Activated CD4-positive, alpha-beta memory T cell treated with anti-CD3 and anti-CD28 coated beads, Interleukin-2, amount 10 ng/mL, durations not matched to agents 7 days and 5 days (primary cell): ENCODE measurements at regions not wholly inside any gene's neighbourhood (a gene's known extent, or its start where the extent isn't known, plus 50 kb on each side); places are given as distances from the start of the nearest gene placed in this dataset.

Source experiments
- CTCF ChIA-PET: fragments of 350-600 bp; sonication (Branson Sonifier 250); formaldehyde crosslinking; loops from one replicate; lab custom pipeline; 2021; ENCODE audit warnings: antibody characterized with exemption, inconsistent platforms; lab: Charles Lee
- POLR2A ChIA-PET: fragments of 350-600 bp; sonication (Branson Sonifier 250); formaldehyde crosslinking; loops from one replicate; lab custom pipeline; 2021; ENCODE audit warnings: antibody characterized with exemption; lab: Charles Lee
- DNase-seq: peaks from one replicate; pipeline ENCODE4 v3.0.0-alpha.2; 2020
- H3K27ac Mint-ChIP-seq: one replicate; pipeline ENCODE4 v1.8.0; 2021; ENCODE audit warnings: mild to moderate bottlenecking, mixed read lengths
- H3K27me3 Mint-ChIP-seq: one replicate; pipeline ENCODE4 v1.8.0; 2021; ENCODE audit warnings: mixed read lengths
- H3K36me3 Mint-ChIP-seq: one replicate; pipeline ENCODE4 v1.8.0; 2021; ENCODE audit warnings: low read depth, mixed read lengths
- H3K4me1 Mint-ChIP-seq: one replicate; pipeline ENCODE4 v1.8.0; 2021; ENCODE audit warnings: mixed read lengths
- H3K4me3 Mint-ChIP-seq: one replicate; pipeline ENCODE4 v1.8.0; 2021; ENCODE audit warnings: mild to moderate bottlenecking, mixed read lengths
- H3K9me3 Mint-ChIP-seq: one replicate; pipeline ENCODE4 v1.8.0; 2021; ENCODE audit warnings: mixed read lengths

- ChIA-PET CTCF (no interaction called here), POLR2A (no interaction called here)
- Mint-ChIP-seq H3K4me1 (no peaks in the 10 kb centered on the region), H3K27me3 (no peaks in the 10 kb centered on the region), H3K9me3 (no peaks in the 10 kb centered on the region), H3K4me3 (no peak overlapping the region), H3K36me3 (no peaks in the 10 kb centered on the region), H3K27ac (no peak overlapping the region)
- DNase-seq = no peak
Observed at GRCh38 chr5:7214906-7215416, 181.0 kb upstream of the ADCY2 start.

GRCh38 chr5:7218141-7218540, 177.8 kb upstream of the ADCY2 start:
- DNase-seq = no peak
- POLR2A ChIA-PET = no interaction called here
- CTCF ChIA-PET = no interaction called here
- Mint-ChIP-seq H3K4me3 (no peak overlapping the region), H3K4me1 (no peaks in the 10 kb centered on the region), H3K9me3 (no peaks in the 10 kb centered on the region), H3K27me3 (no peaks in the 10 kb centered on the region), H3K27ac (no peak overlapping the region), H3K36me3 (no peaks in the 10 kb centered on the region)

- no peaks in the 10 kb centered on the region for H3K36me3 Mint-ChIP-seq
- no peaks in the 10 kb centered on the region for H3K27me3 Mint-ChIP-seq
- ChIA-PET POLR2A (no interaction called here), CTCF (no interaction called here)
- no peaks in the 10 kb centered on the region for H3K9me3 Mint-ChIP-seq
- no peak overlapping the region for H3K4me3 Mint-ChIP-seq
- no peak for DNase-seq
- no peak overlapping the region for H3K27ac Mint-ChIP-seq
- H3K4me1 Mint-ChIP-seq = no peaks in the 10 kb centered on the region
Observed at GRCh38 chr5:7220156-7220555, 175.8 kb upstream of the ADCY2 start.

- ChIA-PET POLR2A (no interaction called here), CTCF (no interaction called here)
- H3K9me3 Mint-ChIP-seq = no peaks in the 10 kb centered on the region
- H3K4me1 Mint-ChIP-seq = no peaks in the 10 kb centered on the region
- no peaks in the 10 kb centered on the region for H3K27me3 Mint-ChIP-seq
- H3K27ac Mint-ChIP-seq = no peak overlapping the region
- H3K36me3 Mint-ChIP-seq = no peaks in the 10 kb centered on the region
- no peak overlapping the region for H3K4me3 Mint-ChIP-seq
- DNase-seq = no peak
Observed at GRCh38 chr5:7221041-7221440, 174.9 kb upstream of the ADCY2 start.

- Mint-ChIP-seq H3K9me3 (peaks cover 7% of the 10 kb centered on the region), H3K27ac (no peak overlapping the region), H3K27me3 (no peaks in the 10 kb centered on the region), H3K4me3 (no peak overlapping the region), H3K4me1 (no peaks in the 10 kb centered on the region), H3K36me3 (no peaks in the 10 kb centered on the region)
- ChIA-PET POLR2A (no interaction called here), CTCF (no interaction called here)
- no peak for DNase-seq
Observed at GRCh38 chr5:7225826-7226225, 170.1 kb upstream of the ADCY2 start.

- H3K27ac Mint-ChIP-seq = no peak overlapping the region
- ChIA-PET POLR2A (no interaction called here), CTCF (no interaction called here)
- no peak for DNase-seq
- no peaks in the 10 kb centered on the region for H3K27me3 Mint-ChIP-seq
- no peaks in the 10 kb centered on the region for H3K4me1 Mint-ChIP-seq
- no peaks in the 10 kb centered on the region for H3K36me3 Mint-ChIP-seq
- H3K9me3 Mint-ChIP-seq = no peaks in the 10 kb centered on the region
- no peak overlapping the region for H3K4me3 Mint-ChIP-seq
Observed at GRCh38 chr5:7242118-7242710, 153.7 kb upstream of the ADCY2 start.

- Mint-ChIP-seq H3K27ac (no peak overlapping the region), H3K27me3 (no peaks in the 10 kb centered on the region), H3K9me3 (no peaks in the 10 kb centered on the region), H3K4me1 (no peaks in the 10 kb centered on the region), H3K36me3 (no peaks in the 10 kb centered on the region), H3K4me3 (no peak overlapping the region)
- DNase-seq = no peak
- ChIA-PET CTCF (no interaction called here), POLR2A (no interaction called here)
Observed at GRCh38 chr5:7244208-7244607, 151.7 kb upstream of the ADCY2 start.

- ChIA-PET CTCF (no interaction called here), POLR2A (no interaction called here)
- Mint-ChIP-seq H3K4me1 (no peaks in the 10 kb centered on the region), H3K36me3 (no peaks in the 10 kb centered on the region), H3K4me3 (no peak overlapping the region), H3K9me3 (no peaks in the 10 kb centered on the region), H3K27ac (no peak overlapping the region), H3K27me3 (no peaks in the 10 kb centered on the region)
- no peak for DNase-seq
Observed at GRCh38 chr5:7245121-7245651, 150.8 kb upstream of the ADCY2 start.

GRCh38 chr5:7246287-7246686, 149.7 kb upstream of the ADCY2 start:
- H3K9me3 Mint-ChIP-seq = no peaks in the 10 kb centered on the region
- no peaks in the 10 kb centered on the region for H3K36me3 Mint-ChIP-seq
- no peaks in the 10 kb centered on the region for H3K4me1 Mint-ChIP-seq
- H3K27ac Mint-ChIP-seq = no peak overlapping the region
- H3K27me3 Mint-ChIP-seq = peaks cover 2% of the 10 kb centered on the region
- POLR2A ChIA-PET = no interaction called here
- no peak for DNase-seq
- CTCF ChIA-PET = no interaction called here
- no peak overlapping the region for H3K4me3 Mint-ChIP-seq

GRCh38 chr5:7250004-7250403, 145.9 kb upstream of the ADCY2 start:
- Mint-ChIP-seq H3K27ac (no peak overlapping the region), H3K4me3 (no peak overlapping the region), H3K4me1 (no peaks in the 10 kb centered on the region), H3K9me3 (no peaks in the 10 kb centered on the region), H3K27me3 (peaks cover 2% of the 10 kb centered on the region), H3K36me3 (no peaks in the 10 kb centered on the region)
- CTCF ChIA-PET = no interaction called here
- DNase-seq = no peak
- POLR2A ChIA-PET = no interaction called here

GRCh38 chr5:7250611-7251010, 145.3 kb upstream of the ADCY2 start:
- H3K4me3 Mint-ChIP-seq = no peak overlapping the region
- DNase-seq = no peak
- ChIA-PET CTCF (no interaction called here), POLR2A (no interaction called here)
- no peak overlapping the region for H3K27ac Mint-ChIP-seq
- H3K4me1 Mint-ChIP-seq = no peaks in the 10 kb centered on the region
- H3K9me3 Mint-ChIP-seq = no peaks in the 10 kb centered on the region
- H3K36me3 Mint-ChIP-seq = no peaks in the 10 kb centered on the region
- peaks cover 2% of the 10 kb centered on the region for H3K27me3 Mint-ChIP-seq

- H3K4me1 Mint-ChIP-seq = no peaks in the 10 kb centered on the region
- no peaks in the 10 kb centered on the region for H3K9me3 Mint-ChIP-seq
- no peaks in the 10 kb centered on the region for H3K36me3 Mint-ChIP-seq
- ChIA-PET CTCF (no interaction called here), POLR2A (no interaction called here)
- no peak for DNase-seq
- no peak overlapping the region for H3K27ac Mint-ChIP-seq
- H3K4me3 Mint-ChIP-seq = no peak overlapping the region
- peaks cover 2% of the 10 kb centered on the region for H3K27me3 Mint-ChIP-seq
Observed at GRCh38 chr5:7251132-7251531, 144.8 kb upstream of the ADCY2 start.

- ChIA-PET POLR2A (no interaction called here), CTCF (no interaction called here)
- no peak overlapping the region for H3K4me3 Mint-ChIP-seq
- H3K9me3 Mint-ChIP-seq = no peaks in the 10 kb centered on the region
- H3K27ac Mint-ChIP-seq = no peak overlapping the region
- H3K36me3 Mint-ChIP-seq = no peaks in the 10 kb centered on the region
- no peaks in the 10 kb centered on the region for H3K27me3 Mint-ChIP-seq
- H3K4me1 Mint-ChIP-seq = no peaks in the 10 kb centered on the region
- no peak for DNase-seq
Observed at GRCh38 chr5:7261049-7261448, 134.9 kb upstream of the ADCY2 start.

GRCh38 chr5:7261900-7262299, 134.0 kb upstream of the ADCY2 start:
- H3K4me3 Mint-ChIP-seq = no peak overlapping the region
- no peak for DNase-seq
- H3K27me3 Mint-ChIP-seq = no peaks in the 10 kb centered on the region
- no peaks in the 10 kb centered on the region for H3K4me1 Mint-ChIP-seq
- no peaks in the 10 kb centered on the region for H3K36me3 Mint-ChIP-seq
- ChIA-PET POLR2A (no interaction called here), CTCF (no interaction called here)
- no peaks in the 10 kb centered on the region for H3K9me3 Mint-ChIP-seq
- H3K27ac Mint-ChIP-seq = no peak overlapping the region
